HCT116 (cell line): ENCODE measurements at regions not wholly inside any gene's neighbourhood (a gene's known extent, or its start where the extent isn't known, plus 50 kb on each side); places are given as distances from the start of the nearest gene placed in this dataset.

ENCODE experiments used
- EZH2 ChIP-seq: fragments of 200-600 bp; sonication (generic); IDR thresholded peaks from 2 replicates; pipeline ENCODE4 v1.6.1; 2017; ENCODE audit warnings: antibody characterized with exemption, mixed run types
- POLR2AphosphoS5 ChIP-seq: IDR thresholded peaks from 2 replicates; pipeline ENCODE4 v1.6.1; 2011; ENCODE audit warnings: mild to moderate bottlenecking, low read depth, low read length, moderate library complexity
- REST ChIP-seq: IDR thresholded peaks from 2 replicates; pipeline ENCODE4 v1.6.1; 2012; ENCODE audit warnings: low read depth
- ZFX ChIP-seq: fragments of 450-650 bp; IDR thresholded peaks from 2 replicates; pipeline ENCODE4 v1.6.1; 2017
- TF ChIP-seq, protein P1 (sequence below), 3 experiments: fragments of 200-600 bp in 1 of 3; sonication (generic) in 1 of 3; IDR thresholded peaks in 2 of 3; conservative IDR thresholded peaks in 1 of 3; 2 replicates each; pipeline ENCODE4 v1.5.1; 2012 to 2017; ENCODE audit warnings: low read depth in 2 of 3, low read length in 2 of 3, antibody characterized with exemption in 1 of 3, borderline replicate concordance in 1 of 3, control low read depth in 1 of 3, mild to moderate bottlenecking in 1 of 3, mixed read lengths in 1 of 3, mixed run types in 1 of 3, moderate library complexity in 1 of 3; ENCODE audit not compliant: insufficient read depth in 1 of 3
- TF ChIP-seq, protein P2 (sequence below): IDR thresholded peaks from 2 replicates; pipeline ENCODE4 v1.6.1; 2012

GRCh38 chrX:95974890-95975289 lies 709.8 kb upstream of the DIAPH2 start:
- TF ChIP-seq, protein P1, sequence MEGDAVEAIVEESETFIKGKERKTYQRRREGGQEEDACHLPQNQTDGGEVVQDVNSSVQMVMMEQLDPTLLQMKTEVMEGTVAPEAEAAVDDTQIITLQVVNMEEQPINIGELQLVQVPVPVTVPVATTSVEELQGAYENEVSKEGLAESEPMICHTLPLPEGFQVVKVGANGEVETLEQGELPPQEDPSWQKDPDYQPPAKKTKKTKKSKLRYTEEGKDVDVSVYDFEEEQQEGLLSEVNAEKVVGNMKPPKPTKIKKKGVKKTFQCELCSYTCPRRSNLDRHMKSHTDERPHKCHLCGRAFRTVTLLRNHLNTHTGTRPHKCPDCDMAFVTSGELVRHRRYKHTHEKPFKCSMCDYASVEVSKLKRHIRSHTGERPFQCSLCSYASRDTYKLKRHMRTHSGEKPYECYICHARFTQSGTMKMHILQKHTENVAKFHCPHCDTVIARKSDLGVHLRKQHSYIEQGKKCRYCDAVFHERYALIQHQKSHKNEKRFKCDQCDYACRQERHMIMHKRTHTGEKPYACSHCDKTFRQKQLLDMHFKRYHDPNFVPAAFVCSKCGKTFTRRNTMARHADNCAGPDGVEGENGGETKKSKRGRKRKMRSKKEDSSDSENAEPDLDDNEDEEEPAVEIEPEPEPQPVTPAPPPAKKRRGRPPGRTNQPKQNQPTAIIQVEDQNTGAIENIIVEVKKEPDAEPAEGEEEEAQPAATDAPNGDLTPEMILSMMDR (IDR thresholded peaks at IDR 0.05 in 2 of 3, conservative IDR thresholded peaks at IDR 0.05 in 1 of 3; ENCODE audit: borderline replicate concordance in 1 of 3, insufficient read depth in 1 of 3, low read depth in 2 of 3, low read length in 2 of 3), result no peak
- no peak for TF ChIP-seq EZH2
- TF ChIP-seq, protein P2, sequence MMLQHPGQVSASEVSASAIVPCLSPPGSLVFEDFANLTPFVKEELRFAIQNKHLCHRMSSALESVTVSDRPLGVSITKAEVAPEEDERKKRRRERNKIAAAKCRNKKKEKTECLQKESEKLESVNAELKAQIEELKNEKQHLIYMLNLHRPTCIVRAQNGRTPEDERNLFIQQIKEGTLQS, result no peak
- TF ChIP-seq POLR2AphosphoS5, result no peak
- TF ChIP-seq ZFX, result no peak
- no peak for TF ChIP-seq REST
